ENCODE measurements at regions not wholly inside any gene's neighbourhood (a gene's known extent, or its start where the extent isn't known, plus 50 kb on each side); places are given as distances from the start of the nearest gene placed in this dataset.

DNA sequence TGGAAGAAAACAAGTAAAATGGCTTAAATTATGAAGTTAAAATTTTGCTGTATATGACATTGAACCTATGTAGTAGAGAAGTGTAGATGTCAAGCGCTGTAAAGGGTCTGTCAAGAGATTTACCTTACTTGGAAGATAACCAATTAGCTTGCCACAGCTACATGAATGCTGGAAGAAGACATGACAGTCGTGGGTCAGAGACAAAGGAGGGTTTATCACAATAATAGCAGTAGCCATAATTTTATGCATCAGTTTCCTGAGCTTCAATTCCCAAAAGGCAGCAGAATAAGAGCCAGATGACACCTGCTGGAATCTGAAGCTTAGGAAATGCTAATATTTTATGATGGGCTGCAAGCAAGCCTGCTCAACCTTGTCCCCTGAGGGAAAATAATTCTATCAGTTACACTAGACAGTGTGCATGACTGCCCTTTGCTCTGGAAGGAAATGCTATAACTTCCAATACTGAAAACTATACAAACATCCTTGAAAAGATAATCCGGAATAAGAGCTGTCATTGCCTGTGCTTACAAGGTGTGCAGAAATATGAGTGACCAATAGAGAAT lies 292.9 kb downstream of the PRDM5 start:
- Histone ChIP-seq H3K4me1 (ENCODE audit: insufficient read depth, low read length, poor library complexity, severe bottlenecking) (no peaks in the 10 kb centered on the region), H3K9me2 (replicated peaks; ENCODE audit: low read depth, low read length) (no peaks in the 10 kb centered on the region), H3K9ac (ENCODE audit: low read depth, low read length, poor library complexity, severe bottlenecking) (no peak overlapping the region), H3K9me3 (ENCODE audit: insufficient read depth, low read depth, low read length) (no peaks in the 10 kb centered on the region), H2AFZ (ENCODE audit: low read length) (no peak overlapping the region), H3K36me3 (ENCODE audit: insufficient read depth, low read length) (no peaks in the 10 kb centered on the region), H4K20me1 (ENCODE audit: insufficient read depth, low read length, poor library complexity, severe bottlenecking) (no peaks in the 10 kb centered on the region), H3F3A (ENCODE audit: low read depth) (no peaks in the 10 kb centered on the region), H3K4me3 (ENCODE audit: low read length, poor library complexity, severe bottlenecking) (no peak overlapping the region), H3K4me2 (ENCODE audit: low read depth, low read length, poor library complexity, severe bottlenecking) (no peak overlapping the region), H3K79me2 (ENCODE audit: insufficient read depth, low read length) (no peaks in the 10 kb centered on the region), H3K27me3 (ENCODE audit: insufficient read depth, low read length, poor library complexity, severe bottlenecking) (no peaks in the 10 kb centered on the region)
- TF ChIP-seq, protein P1, sequence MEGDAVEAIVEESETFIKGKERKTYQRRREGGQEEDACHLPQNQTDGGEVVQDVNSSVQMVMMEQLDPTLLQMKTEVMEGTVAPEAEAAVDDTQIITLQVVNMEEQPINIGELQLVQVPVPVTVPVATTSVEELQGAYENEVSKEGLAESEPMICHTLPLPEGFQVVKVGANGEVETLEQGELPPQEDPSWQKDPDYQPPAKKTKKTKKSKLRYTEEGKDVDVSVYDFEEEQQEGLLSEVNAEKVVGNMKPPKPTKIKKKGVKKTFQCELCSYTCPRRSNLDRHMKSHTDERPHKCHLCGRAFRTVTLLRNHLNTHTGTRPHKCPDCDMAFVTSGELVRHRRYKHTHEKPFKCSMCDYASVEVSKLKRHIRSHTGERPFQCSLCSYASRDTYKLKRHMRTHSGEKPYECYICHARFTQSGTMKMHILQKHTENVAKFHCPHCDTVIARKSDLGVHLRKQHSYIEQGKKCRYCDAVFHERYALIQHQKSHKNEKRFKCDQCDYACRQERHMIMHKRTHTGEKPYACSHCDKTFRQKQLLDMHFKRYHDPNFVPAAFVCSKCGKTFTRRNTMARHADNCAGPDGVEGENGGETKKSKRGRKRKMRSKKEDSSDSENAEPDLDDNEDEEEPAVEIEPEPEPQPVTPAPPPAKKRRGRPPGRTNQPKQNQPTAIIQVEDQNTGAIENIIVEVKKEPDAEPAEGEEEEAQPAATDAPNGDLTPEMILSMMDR (conservative IDR thresholded peaks at IDR 0.05; ENCODE audit: low read length) = no peak
- no peak for TF ChIP-seq EZH2phosphoT487 (IDR thresholded peaks at IDR 0.05; ENCODE audit: borderline replicate concordance)

DNA sequence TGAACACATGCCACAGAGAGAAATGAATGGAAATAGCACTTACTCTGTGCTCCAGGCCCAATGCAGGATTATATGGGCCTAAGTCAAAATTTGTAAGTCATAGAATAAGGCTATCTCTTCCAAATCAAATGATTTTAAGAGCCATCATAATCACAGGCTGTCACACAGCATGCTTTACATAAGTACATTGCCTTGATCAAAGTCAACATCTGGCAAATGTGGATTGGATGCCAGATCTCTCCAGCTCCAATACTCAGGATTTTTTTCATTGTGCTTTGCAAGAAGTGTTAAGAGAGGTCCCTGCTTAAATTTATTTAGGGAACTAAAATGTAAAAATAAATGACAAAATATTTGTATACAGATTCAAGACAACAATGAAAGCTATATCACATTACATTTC lies 299.9 kb downstream of the PRDM5 start:
- H3K4me3 ChIP-seq (ENCODE audit: low read length, poor library complexity, severe bottlenecking) = no peak overlapping the region
- H3K36me3 ChIP-seq (ENCODE audit: insufficient read depth, low read length) = no peaks in the 10 kb centered on the region
- TF ChIP-seq, protein P1 (conservative IDR thresholded peaks at IDR 0.05; ENCODE audit: low read length) = no peak
- no peak for TF ChIP-seq EZH2phosphoT487 (IDR thresholded peaks at IDR 0.05; ENCODE audit: borderline replicate concordance)
- no peaks in the 10 kb centered on the region for H4K20me1 ChIP-seq (ENCODE audit: insufficient read depth, low read length, poor library complexity, severe bottlenecking)
- no peaks in the 10 kb centered on the region for H3K4me1 ChIP-seq (ENCODE audit: insufficient read depth, low read length, poor library complexity, severe bottlenecking)
- H3K9me2 ChIP-seq (replicated peaks; ENCODE audit: low read depth, low read length) = no peaks in the 10 kb centered on the region
- no peaks in the 10 kb centered on the region for H3K79me2 ChIP-seq (ENCODE audit: insufficient read depth, low read length)
- H3K9me3 ChIP-seq (ENCODE audit: insufficient read depth, low read depth, low read length) = no peaks in the 10 kb centered on the region
- H3F3A ChIP-seq (ENCODE audit: low read depth) = no peaks in the 10 kb centered on the region
- H2AFZ ChIP-seq (ENCODE audit: low read length) = no peak overlapping the region
- H3K4me2 ChIP-seq (ENCODE audit: low read depth, low read length, poor library complexity, severe bottlenecking) = no peak overlapping the region
- H3K9ac ChIP-seq (ENCODE audit: low read depth, low read length, poor library complexity, severe bottlenecking) = no peak overlapping the region
- H3K27me3 ChIP-seq (ENCODE audit: insufficient read depth, low read length, poor library complexity, severe bottlenecking) = no peaks in the 10 kb centered on the region

DNA sequence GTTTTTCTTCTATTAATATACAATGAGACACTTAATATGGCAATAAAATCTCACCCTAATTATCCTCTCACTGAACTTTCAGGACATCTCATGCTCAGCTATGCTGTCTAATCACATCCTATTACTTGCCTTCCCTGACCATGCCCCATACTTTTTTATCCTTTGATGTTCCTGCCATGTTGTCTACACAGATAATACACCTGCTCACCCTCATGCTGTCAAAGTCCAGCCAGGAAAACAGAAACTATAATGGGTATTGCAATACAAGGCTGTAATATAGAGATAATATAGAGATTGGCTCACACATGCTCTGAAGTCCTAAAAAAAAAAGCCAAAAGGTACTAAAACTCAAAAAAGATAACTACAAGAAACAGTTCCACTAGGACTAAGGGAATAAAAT lies 305.4 kb downstream of the PRDM5 start:
- Histone ChIP-seq H3K27me3 (ENCODE audit: insufficient read depth, low read length, poor library complexity, severe bottlenecking) (no peaks in the 10 kb centered on the region), H2AFZ (ENCODE audit: low read length) (no peak overlapping the region), H3K4me1 (ENCODE audit: insufficient read depth, low read length, poor library complexity, severe bottlenecking) (no peaks in the 10 kb centered on the region), H3K9me2 (replicated peaks; ENCODE audit: low read depth, low read length) (no peaks in the 10 kb centered on the region), H3K4me3 (ENCODE audit: low read length, poor library complexity, severe bottlenecking) (no peak overlapping the region), H3F3A (ENCODE audit: low read depth) (no peaks in the 10 kb centered on the region), H3K4me2 (ENCODE audit: low read depth, low read length, poor library complexity, severe bottlenecking) (no peak overlapping the region), H4K20me1 (ENCODE audit: insufficient read depth, low read length, poor library complexity, severe bottlenecking) (no peaks in the 10 kb centered on the region), H3K36me3 (ENCODE audit: insufficient read depth, low read length) (no peaks in the 10 kb centered on the region), H3K9ac (ENCODE audit: low read depth, low read length, poor library complexity, severe bottlenecking) (no peak overlapping the region), H3K79me2 (ENCODE audit: insufficient read depth, low read length) (no peaks in the 10 kb centered on the region), H3K9me3 (ENCODE audit: insufficient read depth, low read depth, low read length) (no peaks in the 10 kb centered on the region)
- TF ChIP-seq, protein P1 (conservative IDR thresholded peaks at IDR 0.05; ENCODE audit: low read length) = no peak
- no peak for TF ChIP-seq EZH2phosphoT487 (IDR thresholded peaks at IDR 0.05; ENCODE audit: borderline replicate concordance)

Data from Loucy (cell line).